WTC11 (cell line): ENCODE measurements at regions not wholly inside any gene's neighbourhood (a gene's known extent, or its start where the extent isn't known, plus 50 kb on each side); places are given as distances from the start of the nearest gene placed in this dataset.

Experiments used
- ATAC-seq: fragments of 200-7000 bp; cut with Tn5 transposase; 2 replicates; pipeline ENCODE4 v1.10.0; 2021; ENCODE audit warnings: mild to moderate bottlenecking, moderate library complexity
- CTCF ChIA-PET: fragments of 300-600 bp; sonication (Branson Sonifier 250); formaldehyde crosslinking; loops from one replicate; lab custom pipeline; 2021; ENCODE audit warnings: antibody characterized with exemption; lab: Charles Lee
- POLR2A ChIA-PET: fragments of 350-600 bp; sonication (Branson Sonifier 250); formaldehyde crosslinking; loops from one replicate; lab custom pipeline; 2021; ENCODE audit warnings: antibody characterized with exemption; lab: Charles Lee
- DNase-seq: peaks from one replicate; pipeline ENCODE4 v3.0.0; 2021; ENCODE audit warnings: low spot score
- H3K27ac Mint-ChIP-seq: 2 replicates; pipeline ENCODE4 v1.8.0; 2021; ENCODE audit warnings: mixed read lengths
- H3K27me3 Mint-ChIP-seq: 2 replicates; pipeline ENCODE4 v1.8.0; 2021; ENCODE audit warnings: low read depth, mild to moderate bottlenecking, moderate library complexity, mixed read lengths
- H3K36me3 Mint-ChIP-seq: 2 replicates; pipeline ENCODE4 v1.8.0; 2021; ENCODE audit warnings: mixed read lengths
- H3K4me1 Mint-ChIP-seq: 2 replicates; pipeline ENCODE4 v1.8.0; 2022; ENCODE audit warnings: mixed read lengths
- H3K4me3 Mint-ChIP-seq: 2 replicates; pipeline ENCODE4 v1.8.0; 2021; ENCODE audit warnings: mild to moderate bottlenecking, moderate library complexity, mixed read lengths
- H3K9me3 Mint-ChIP-seq: 2 replicates; pipeline ENCODE4 v1.8.0; 2021; ENCODE audit warnings: mixed read lengths
- CREB1 ChIP-seq: sonication (generic); formaldehyde crosslinking; IDR thresholded peaks from 2 replicates; pipeline ENCODE4 v1.8.0; 2023; ENCODE audit warnings: mild to moderate bottlenecking, missing genetic modification reagents
- EMX1 ChIP-seq: fragments of 250-450 bp; sonication (Bioruptor Pico); IDR thresholded peaks from 2 replicates; pipeline ENCODE4 v1.8.0; 2021; ENCODE audit warnings: mild to moderate bottlenecking
- ERG ChIP-seq: fragments of 250-450 bp; sonication (Bioruptor Pico); IDR thresholded peaks from 2 replicates; pipeline ENCODE4 v1.8.0; 2021; ENCODE audit warnings: mild to moderate bottlenecking
- ETV6 ChIP-seq: sonication (generic); formaldehyde crosslinking; IDR thresholded peaks from 2 replicates; pipeline ENCODE4 v1.8.1; 2022; ENCODE audit warnings: mild to moderate bottlenecking, missing genetic modification reagents
- MYBL2 ChIP-seq: sonication (generic); formaldehyde crosslinking; IDR thresholded peaks from 2 replicates; pipeline ENCODE4 v1.8.1; 2023; ENCODE audit warnings: mild to moderate bottlenecking, moderate library complexity, missing genetic modification reagents
- NFATC4 ChIP-seq: fragments of 250-450 bp; sonication (Bioruptor Pico); IDR thresholded peaks from 2 replicates; pipeline ENCODE4 v1.9.0; 2021; ENCODE audit warnings: mild to moderate bottlenecking
- NR1H2 ChIP-seq: sonication (generic); formaldehyde crosslinking; IDR thresholded peaks from 2 replicates; pipeline ENCODE4 v1.9.0; 2021; ENCODE audit warnings: mild to moderate bottlenecking, moderate library complexity, missing genetic modification reagents
- OVOL2 ChIP-seq: fragments of 250-450 bp; sonication (Bioruptor Pico); IDR thresholded peaks from 2 replicates; pipeline ENCODE4 v1.9.0; 2021; ENCODE audit warnings: mild to moderate bottlenecking, borderline replicate concordance
- RELA ChIP-seq: sonication (generic); formaldehyde crosslinking; IDR thresholded peaks from 2 replicates; pipeline ENCODE4 v1.8.1; 2022; ENCODE audit warnings: missing genetic modification reagents, mild to moderate bottlenecking, borderline replicate concordance
- ZNF121 ChIP-seq: sonication (generic); formaldehyde crosslinking; IDR thresholded peaks from 2 replicates; pipeline ENCODE4 v1.8.0; 2023; ENCODE audit warnings: missing genetic modification reagents
- ZNF138 ChIP-seq: sonication (generic); formaldehyde crosslinking; conservative IDR thresholded peaks from 2 replicates; pipeline ENCODE4 v1.8.1; 2022; ENCODE audit warnings: mild to moderate bottlenecking, moderate library complexity, missing genetic modification reagents
- ZNF219 ChIP-seq: sonication (generic); formaldehyde crosslinking; IDR thresholded peaks from 2 replicates; pipeline ENCODE4 v1.8.0; 2023; ENCODE audit warnings: missing genetic modification reagents, mild to moderate bottlenecking, borderline replicate concordance
- ZNF317 ChIP-seq: sonication (generic); formaldehyde crosslinking; IDR thresholded peaks from 2 replicates; pipeline ENCODE4 v1.8.1; 2023; ENCODE audit warnings: low read depth, mild to moderate bottlenecking, moderate library complexity, missing genetic modification reagents, borderline replicate concordance
- TF ChIP-seq, protein P1 (sequence below): sonication (generic); formaldehyde crosslinking; IDR thresholded peaks from 2 replicates; pipeline ENCODE4 v1.8.1; 2023; ENCODE audit warnings: mild to moderate bottlenecking, moderate library complexity, missing genetic modification reagents
- TF ChIP-seq, protein P2 (sequence below): sonication (generic); formaldehyde crosslinking; IDR thresholded peaks from 2 replicates; pipeline ENCODE4 v1.8.1; 2022; ENCODE audit warnings: mild to moderate bottlenecking, missing genetic modification reagents, moderate library complexity, borderline replicate concordance
- TF ChIP-seq, protein P3 (sequence below): sonication (generic); formaldehyde crosslinking; IDR thresholded peaks from 2 replicates; pipeline ENCODE4 v1.8.1; 2022; ENCODE audit warnings: missing genetic modification reagents, borderline replicate concordance
- TF ChIP-seq, protein P4 (sequence below): sonication (generic); formaldehyde crosslinking; IDR thresholded peaks from 2 replicates; pipeline ENCODE4 v1.8.1; 2023; ENCODE audit warnings: mild to moderate bottlenecking, missing genetic modification reagents
- TF ChIP-seq, protein P5 (sequence below): fragments of 250-450 bp; sonication (Bioruptor Pico); IDR thresholded peaks from 2 replicates; pipeline ENCODE4 v1.9.0; 2021; ENCODE audit warnings: mild to moderate bottlenecking
- TF ChIP-seq, protein P6 (sequence below): sonication (generic); formaldehyde crosslinking; IDR thresholded peaks from 2 replicates; pipeline ENCODE4 v1.8.0; 2023; ENCODE audit warnings: missing genetic modification reagents, mild to moderate bottlenecking, borderline replicate concordance
- TF ChIP-seq, protein P7 (sequence below): fragments of 250-450 bp; sonication (Bioruptor Pico); IDR thresholded peaks from 2 replicates; pipeline ENCODE4 v1.9.0; 2021; ENCODE audit warnings: mild to moderate bottlenecking

DNA sequence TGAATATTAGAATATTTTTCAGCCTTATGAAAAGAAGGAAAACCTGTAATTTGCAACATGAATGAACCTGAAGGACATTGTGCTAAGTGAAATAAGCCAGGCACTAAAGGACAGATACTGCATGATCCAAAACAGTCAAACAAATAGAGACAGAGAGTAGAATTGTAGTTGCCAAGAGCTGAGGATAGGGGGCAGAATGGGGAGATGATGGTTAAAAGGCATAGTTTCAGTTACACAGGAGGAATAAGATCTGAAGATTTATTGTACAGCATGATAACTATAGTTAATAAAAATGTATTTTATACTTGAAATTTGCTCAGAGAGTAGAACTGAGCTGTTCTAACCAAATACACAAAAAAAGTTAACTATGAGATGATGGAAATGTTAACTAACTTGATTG is 149.0 kb upstream of the TMEM106B start:
- ATAC-seq (peak; percentile 68), DNase-seq (peak; percentile 9)
- Mint-ChIP-seq H3K4me1 (peaks cover 12% of the 10 kb centered on the region), H3K9me3 (peaks cover 17% of the 10 kb centered on the region), H3K4me3 (no peak overlapping the region), H3K27ac (no peak overlapping the region), H3K27me3 (no peaks in the 10 kb centered on the region), H3K36me3 (peaks cover 11% of the 10 kb centered on the region)
- ChIA-PET CTCF (interaction anchor here (1.0 to 1.4 kb wide), 9 partner anchors 12 to 231 kb away, joined by 3 to 5 read pairs (median 3); no protein-coding TSS in a partner anchor), POLR2A (no interaction called here)
- TF ChIP-seq OVOL2 (CRISPR knock-in tag) (no peak), NR1H2 (no peak), ZNF219 (CRISPR knock-in tag) (no peak), ZNF317 (CRISPR knock-in tag) (no peak), RELA (CRISPR knock-in tag) (no peak), MYBL2 (no peak)
- TF ChIP-seq, protein P1, sequence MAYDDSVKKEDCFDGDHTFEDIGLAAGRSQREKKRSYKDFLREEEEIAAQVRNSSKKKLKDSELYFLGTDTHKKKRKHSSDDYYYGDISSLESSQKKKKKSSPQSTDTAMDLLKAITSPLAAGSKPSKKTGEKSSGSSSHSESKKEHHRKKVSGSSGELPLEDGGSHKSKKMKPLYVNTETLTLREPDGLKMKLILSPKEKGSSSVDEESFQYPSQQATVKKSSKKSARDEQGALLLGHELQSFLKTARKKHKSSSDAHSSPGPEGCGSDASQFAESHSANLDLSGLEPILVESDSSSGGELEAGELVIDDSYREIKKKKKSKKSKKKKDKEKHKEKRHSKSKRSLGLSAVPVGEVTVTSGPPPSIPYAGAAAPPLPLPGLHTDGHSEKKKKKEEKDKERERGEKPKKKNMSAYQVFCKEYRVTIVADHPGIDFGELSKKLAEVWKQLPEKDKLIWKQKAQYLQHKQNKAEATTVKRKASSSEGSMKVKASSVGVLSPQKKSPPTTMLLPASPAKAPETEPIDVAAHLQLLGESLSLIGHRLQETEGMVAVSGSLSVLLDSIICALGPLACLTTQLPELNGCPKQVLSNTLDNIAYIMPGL = no peak
- TF ChIP-seq, protein P2, sequence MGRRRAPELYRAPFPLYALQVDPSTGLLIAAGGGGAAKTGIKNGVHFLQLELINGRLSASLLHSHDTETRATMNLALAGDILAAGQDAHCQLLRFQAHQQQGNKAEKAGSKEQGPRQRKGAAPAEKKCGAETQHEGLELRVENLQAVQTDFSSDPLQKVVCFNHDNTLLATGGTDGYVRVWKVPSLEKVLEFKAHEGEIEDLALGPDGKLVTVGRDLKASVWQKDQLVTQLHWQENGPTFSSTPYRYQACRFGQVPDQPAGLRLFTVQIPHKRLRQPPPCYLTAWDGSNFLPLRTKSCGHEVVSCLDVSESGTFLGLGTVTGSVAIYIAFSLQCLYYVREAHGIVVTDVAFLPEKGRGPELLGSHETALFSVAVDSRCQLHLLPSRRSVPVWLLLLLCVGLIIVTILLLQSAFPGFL (CRISPR knock-in tag) = no peak

DNA sequence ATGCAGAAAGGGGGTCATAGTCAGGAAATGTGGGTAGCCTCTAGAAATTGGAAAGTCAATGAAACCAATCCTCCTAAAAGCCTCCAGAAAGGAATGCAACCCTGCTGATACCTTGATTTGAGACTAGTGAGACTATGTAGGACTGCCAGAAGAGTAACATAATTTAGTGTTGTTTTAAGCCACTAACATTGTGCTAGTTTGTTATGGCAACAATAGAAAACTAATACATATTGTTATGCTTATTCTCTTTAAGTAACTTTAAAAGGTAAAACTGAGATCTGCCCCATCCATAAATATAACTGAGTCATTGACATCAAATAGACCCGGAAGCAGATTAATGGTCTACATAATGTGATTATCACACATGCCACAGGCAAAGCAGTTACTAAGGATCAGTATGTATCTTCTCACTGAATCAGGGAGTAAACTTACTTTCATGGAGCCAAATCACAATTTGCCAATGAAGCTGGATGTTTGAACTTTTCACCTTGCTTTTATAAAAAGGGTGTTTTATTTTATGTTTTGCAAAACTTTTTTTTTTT is 146.4 kb upstream of the TMEM106B start:
- CTCF ChIA-PET = interaction anchor here (0.5 to 1.4 kb wide), 4 partner anchors 192 to 1156 kb away, joined by 3 to 4 read pairs (median 3); no protein-coding TSS in a partner anchor
- DNase-seq (no peak), ATAC-seq (no peak)
- Mint-ChIP-seq H3K27ac (no peak overlapping the region), H3K9me3 (no peaks in the 10 kb centered on the region), H3K4me3 (no peak overlapping the region), H3K4me1 (peaks cover 26% of the 10 kb centered on the region), H3K36me3 (no peaks in the 10 kb centered on the region), H3K27me3 (no peaks in the 10 kb centered on the region)
- POLR2A ChIA-PET = no interaction called here
- TF ChIP-seq, protein P3, sequence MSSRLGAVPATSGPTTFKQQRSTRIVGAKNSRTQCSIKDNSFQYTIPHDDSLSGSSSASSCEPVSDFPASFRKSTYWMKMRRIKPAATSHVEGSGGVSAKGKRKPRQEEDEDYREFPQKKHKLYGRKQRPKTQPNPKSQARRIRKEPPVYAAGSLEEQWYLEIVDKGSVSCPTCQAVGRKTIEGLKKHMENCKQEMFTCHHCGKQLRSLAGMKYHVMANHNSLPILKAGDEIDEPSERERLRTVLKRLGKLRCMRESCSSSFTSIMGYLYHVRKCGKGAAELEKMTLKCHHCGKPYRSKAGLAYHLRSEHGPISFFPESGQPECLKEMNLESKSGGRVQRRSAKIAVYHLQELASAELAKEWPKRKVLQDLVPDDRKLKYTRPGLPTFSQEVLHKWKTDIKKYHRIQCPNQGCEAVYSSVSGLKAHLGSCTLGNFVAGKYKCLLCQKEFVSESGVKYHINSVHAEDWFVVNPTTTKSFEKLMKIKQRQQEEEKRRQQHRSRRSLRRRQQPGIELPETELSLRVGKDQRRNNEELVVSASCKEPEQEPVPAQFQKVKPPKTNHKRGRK (CRISPR knock-in tag) = no peak
- TF ChIP-seq, protein P4, sequence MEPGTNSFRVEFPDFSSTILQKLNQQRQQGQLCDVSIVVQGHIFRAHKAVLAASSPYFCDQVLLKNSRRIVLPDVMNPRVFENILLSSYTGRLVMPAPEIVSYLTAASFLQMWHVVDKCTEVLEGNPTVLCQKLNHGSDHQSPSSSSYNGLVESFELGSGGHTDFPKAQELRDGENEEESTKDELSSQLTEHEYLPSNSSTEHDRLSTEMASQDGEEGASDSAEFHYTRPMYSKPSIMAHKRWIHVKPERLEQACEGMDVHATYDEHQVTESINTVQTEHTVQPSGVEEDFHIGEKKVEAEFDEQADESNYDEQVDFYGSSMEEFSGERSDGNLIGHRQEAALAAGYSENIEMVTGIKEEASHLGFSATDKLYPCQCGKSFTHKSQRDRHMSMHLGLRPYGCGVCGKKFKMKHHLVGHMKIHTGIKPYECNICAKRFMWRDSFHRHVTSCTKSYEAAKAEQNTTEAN (CRISPR knock-in tag) = no peak
- TF ChIP-seq ZNF138 (CRISPR knock-in tag) = no peak
- TF ChIP-seq, protein P5, sequence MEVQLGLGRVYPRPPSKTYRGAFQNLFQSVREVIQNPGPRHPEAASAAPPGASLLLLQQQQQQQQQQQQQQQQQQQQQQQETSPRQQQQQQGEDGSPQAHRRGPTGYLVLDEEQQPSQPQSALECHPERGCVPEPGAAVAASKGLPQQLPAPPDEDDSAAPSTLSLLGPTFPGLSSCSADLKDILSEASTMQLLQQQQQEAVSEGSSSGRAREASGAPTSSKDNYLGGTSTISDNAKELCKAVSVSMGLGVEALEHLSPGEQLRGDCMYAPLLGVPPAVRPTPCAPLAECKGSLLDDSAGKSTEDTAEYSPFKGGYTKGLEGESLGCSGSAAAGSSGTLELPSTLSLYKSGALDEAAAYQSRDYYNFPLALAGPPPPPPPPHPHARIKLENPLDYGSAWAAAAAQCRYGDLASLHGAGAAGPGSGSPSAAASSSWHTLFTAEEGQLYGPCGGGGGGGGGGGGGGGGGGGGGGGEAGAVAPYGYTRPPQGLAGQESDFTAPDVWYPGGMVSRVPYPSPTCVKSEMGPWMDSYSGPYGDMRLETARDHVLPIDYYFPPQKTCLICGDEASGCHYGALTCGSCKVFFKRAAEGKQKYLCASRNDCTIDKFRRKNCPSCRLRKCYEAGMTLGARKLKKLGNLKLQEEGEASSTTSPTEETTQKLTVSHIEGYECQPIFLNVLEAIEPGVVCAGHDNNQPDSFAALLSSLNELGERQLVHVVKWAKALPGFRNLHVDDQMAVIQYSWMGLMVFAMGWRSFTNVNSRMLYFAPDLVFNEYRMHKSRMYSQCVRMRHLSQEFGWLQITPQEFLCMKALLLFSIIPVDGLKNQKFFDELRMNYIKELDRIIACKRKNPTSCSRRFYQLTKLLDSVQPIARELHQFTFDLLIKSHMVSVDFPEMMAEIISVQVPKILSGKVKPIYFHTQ (CRISPR knock-in tag) = no peak
- TF ChIP-seq, protein P6, sequence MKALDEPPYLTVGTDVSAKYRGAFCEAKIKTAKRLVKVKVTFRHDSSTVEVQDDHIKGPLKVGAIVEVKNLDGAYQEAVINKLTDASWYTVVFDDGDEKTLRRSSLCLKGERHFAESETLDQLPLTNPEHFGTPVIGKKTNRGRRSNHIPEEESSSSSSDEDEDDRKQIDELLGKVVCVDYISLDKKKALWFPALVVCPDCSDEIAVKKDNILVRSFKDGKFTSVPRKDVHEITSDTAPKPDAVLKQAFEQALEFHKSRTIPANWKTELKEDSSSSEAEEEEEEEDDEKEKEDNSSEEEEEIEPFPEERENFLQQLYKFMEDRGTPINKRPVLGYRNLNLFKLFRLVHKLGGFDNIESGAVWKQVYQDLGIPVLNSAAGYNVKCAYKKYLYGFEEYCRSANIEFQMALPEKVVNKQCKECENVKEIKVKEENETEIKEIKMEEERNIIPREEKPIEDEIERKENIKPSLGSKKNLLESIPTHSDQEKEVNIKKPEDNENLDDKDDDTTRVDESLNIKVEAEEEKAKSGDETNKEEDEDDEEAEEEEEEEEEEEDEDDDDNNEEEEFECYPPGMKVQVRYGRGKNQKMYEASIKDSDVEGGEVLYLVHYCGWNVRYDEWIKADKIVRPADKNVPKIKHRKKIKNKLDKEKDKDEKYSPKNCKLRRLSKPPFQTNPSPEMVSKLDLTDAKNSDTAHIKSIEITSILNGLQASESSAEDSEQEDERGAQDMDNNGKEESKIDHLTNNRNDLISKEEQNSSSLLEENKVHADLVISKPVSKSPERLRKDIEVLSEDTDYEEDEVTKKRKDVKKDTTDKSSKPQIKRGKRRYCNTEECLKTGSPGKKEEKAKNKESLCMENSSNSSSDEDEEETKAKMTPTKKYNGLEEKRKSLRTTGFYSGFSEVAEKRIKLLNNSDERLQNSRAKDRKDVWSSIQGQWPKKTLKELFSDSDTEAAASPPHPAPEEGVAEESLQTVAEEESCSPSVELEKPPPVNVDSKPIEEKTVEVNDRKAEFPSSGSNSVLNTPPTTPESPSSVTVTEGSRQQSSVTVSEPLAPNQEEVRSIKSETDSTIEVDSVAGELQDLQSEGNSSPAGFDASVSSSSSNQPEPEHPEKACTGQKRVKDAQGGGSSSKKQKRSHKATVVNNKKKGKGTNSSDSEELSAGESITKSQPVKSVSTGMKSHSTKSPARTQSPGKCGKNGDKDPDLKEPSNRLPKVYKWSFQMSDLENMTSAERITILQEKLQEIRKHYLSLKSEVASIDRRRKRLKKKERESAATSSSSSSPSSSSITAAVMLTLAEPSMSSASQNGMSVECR (CRISPR knock-in tag) = no peak
- no peak for TF ChIP-seq NFATC4
- no peak for TF ChIP-seq ERG (CRISPR knock-in tag)
- no peak for TF ChIP-seq ETV6 (CRISPR knock-in tag)
- TF ChIP-seq, protein P7, sequence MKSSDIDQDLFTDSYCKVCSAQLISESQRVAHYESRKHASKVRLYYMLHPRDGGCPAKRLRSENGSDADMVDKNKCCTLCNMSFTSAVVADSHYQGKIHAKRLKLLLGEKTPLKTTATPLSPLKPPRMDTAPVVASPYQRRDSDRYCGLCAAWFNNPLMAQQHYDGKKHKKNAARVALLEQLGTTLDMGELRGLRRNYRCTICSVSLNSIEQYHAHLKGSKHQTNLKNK (CRISPR knock-in tag) = no peak
- no peak for TF ChIP-seq ZNF121 (CRISPR knock-in tag)
- no peak for TF ChIP-seq EMX1 (CRISPR knock-in tag)
- TF ChIP-seq CREB1 = no peak
